HCT116 (cell line): ENCODE measurements at regions not wholly inside any gene's neighbourhood (a gene's known extent, or its start where the extent isn't known, plus 50 kb on each side); places are given as distances from the start of the nearest gene placed in this dataset.

ENCODE experiments used
- ATAC-seq: fragments of 200-7000 bp; cut with Tn5 transposase; 2 replicates; pipeline ENCODE4 v1.9.1; 2020; ENCODE audit warnings: mild to moderate bottlenecking, moderate library complexity
- BruUV-seq: library from RNA; stranded (reverse); fragments of 400-500 nt; replicated peaks from 2 replicates; lab custom pipeline; 2021; lab: Mats Ljungman, UMichigan
- CTCF ChIA-PET: fragments of 300-600 bp; sonication (Branson Sonifier 250); formaldehyde crosslinking; loops from one replicate; lab custom pipeline; 2021; ENCODE audit warnings: antibody characterized with exemption; lab: Charles Lee
- POLR2A ChIA-PET: fragments of 300-600, 350-600 bp; sonication (Branson Sonifier 250); formaldehyde crosslinking; loops from one replicate; lab custom pipeline; 2021; ENCODE audit warnings: antibody characterized with exemption; lab: Charles Lee
- RAD21 ChIA-PET, 2 experiments: fragments of 300-600 bp; sonication (Branson Sonifier 250); formaldehyde crosslinking; loops; one replicate each; lab custom pipeline; 2023; ENCODE audit warnings: low total read pairs in 2 of 2; ENCODE audit not compliant: uncharacterized antibody in 2 of 2, unreplicated experiment in 2 of 2, low non-redundant PET in 1 of 2; lab: Charles Lee
- DNase-seq: peaks from one replicate; pipeline ENCODE4 v3.0.0-alpha.2; 2010; ENCODE audit warnings: low read depth, low spot score
- H2AFZ ChIP-seq: fragments of 200-600 bp; shearing (Covaris generic), sonication (generic); 2 replicates; pipeline ENCODE4 v1.6.1; 2017; ENCODE audit warnings: low read depth, mixed run types, mixed read lengths, antibody characterized with exemption, low read length; ENCODE audit not compliant: poor library complexity, severe bottlenecking
- H3K27ac ChIP-seq: 2 replicates; pipeline ENCODE4 v1.5.1; 2012; ENCODE audit warnings: low read depth, low read length
- H3K27me3 ChIP-seq: fragments of 200-600 bp; sonication (generic); 2 replicates; pipeline ENCODE4 v1.6.1; 2016; ENCODE audit warnings: mixed run types, low read length, mixed read lengths; ENCODE audit not compliant: insufficient read depth
- H3K36me3 ChIP-seq, 2 experiments: fragments of 200-500 bp in 1 of 2; fragments of 200-600 bp in 1 of 2; sonication (Bioruptor generic) in 1 of 2; sonication (generic) in 1 of 2; 2 replicates each; pipeline versions ENCODE4 v1.5.1 to v1.6.1; 2014 to 2016; ENCODE audit warnings: low read length in 2 of 2, inconsistent platforms in 1 of 2, mixed read lengths in 1 of 2, mixed run types in 1 of 2; ENCODE audit not compliant: insufficient read depth in 2 of 2, control insufficient read depth in 1 of 2
- H3K4me1 ChIP-seq, 2 experiments: fragments of 200-600 bp in 1 of 2; sonication (generic) in 1 of 2; 2 replicates each; pipeline versions ENCODE4 v1.5.1 to v1.6.1; 2012 to 2017; ENCODE audit warnings: low read length in 2 of 2, inconsistent platforms in 1 of 2, mild to moderate bottlenecking in 1 of 2, mixed read lengths in 1 of 2, mixed run types in 1 of 2, moderate library complexity in 1 of 2; ENCODE audit not compliant: insufficient read depth in 2 of 2, control insufficient read depth in 1 of 2
- H3K4me2 ChIP-seq: fragments of 200-600 bp; sonication (generic); 2 replicates; pipeline ENCODE4 v1.6.1; 2017; ENCODE audit warnings: mixed run types, low read length, mixed read lengths
- H3K4me3 ChIP-seq, 2 experiments: fragments of 200-600 bp in 1 of 2; sonication (generic) in 1 of 2; replicated peaks in 1 of 2; 2 replicates each; pipeline ENCODE4 v1.5.1; 2011 to 2016; ENCODE audit warnings: low read length in 2 of 2, control low read depth in 1 of 2, low read depth in 1 of 2, mild to moderate bottlenecking in 1 of 2, mixed read lengths in 1 of 2, mixed run types in 1 of 2
- H3K79me2 ChIP-seq: fragments of 200-600 bp; sonication (generic); 2 replicates; pipeline ENCODE4 v1.6.1; 2017; ENCODE audit warnings: mild to moderate bottlenecking, mixed run types, low read length, moderate library complexity, mixed read lengths; ENCODE audit not compliant: insufficient read depth
- H3K9ac ChIP-seq: fragments of 200-600 bp; sonication (generic); 2 replicates; pipeline ENCODE4 v1.6.1; 2016; ENCODE audit warnings: low read length, mixed read lengths
- H3K9me2 ChIP-seq: fragments of 200-600 bp; sonication (generic), shearing (Covaris generic); 2 replicates; pipeline ENCODE4 v1.6.1; 2017; ENCODE audit warnings: mixed run types, mild to moderate bottlenecking, moderate library complexity; ENCODE audit not compliant: insufficient read depth
- H3K9me3 ChIP-seq, 2 experiments: fragments of 200-500 bp in 1 of 2; fragments of 200-600 bp in 1 of 2; sonication (Bioruptor generic) in 1 of 2; sonication (generic) in 1 of 2; 2 replicates each; pipeline ENCODE4 v1.6.1; 2014 to 2017; ENCODE audit warnings: low read length in 2 of 2, mixed read lengths in 2 of 2, inconsistent platforms in 1 of 2, low read depth in 1 of 2, mild to moderate bottlenecking in 1 of 2, mixed run types in 1 of 2, moderate library complexity in 1 of 2; ENCODE audit not compliant: control insufficient read depth in 1 of 2, insufficient read depth in 1 of 2
- H4K20me1 ChIP-seq: fragments of 200-600 bp; sonication (generic), shearing (Covaris generic); 2 replicates; pipeline ENCODE4 v1.6.1; 2017; ENCODE audit warnings: mixed run types, mild to moderate bottlenecking, moderate library complexity; ENCODE audit not compliant: insufficient read depth
- ATF3 ChIP-seq: IDR thresholded peaks from 2 replicates; pipeline ENCODE4 v1.6.1; 2012
- CBX3 ChIP-seq: IDR thresholded peaks from 2 replicates; pipeline ENCODE4 v1.6.1; 2012; ENCODE audit warnings: low read depth
- CEBPB ChIP-seq: IDR thresholded peaks from 2 replicates; pipeline ENCODE4 v1.6.1; 2012; ENCODE audit warnings: low read depth
- CTCF ChIP-seq, 3 experiments: fragments of 200-600 bp in 1 of 3; sonication (generic) in 1 of 3; IDR thresholded peaks in 2 of 3; conservative IDR thresholded peaks in 1 of 3; 2 replicates each; pipeline ENCODE4 v1.5.1; 2012 to 2017; ENCODE audit warnings: low read depth in 2 of 3, low read length in 2 of 3, antibody characterized with exemption in 1 of 3, borderline replicate concordance in 1 of 3, control low read depth in 1 of 3, mild to moderate bottlenecking in 1 of 3, mixed read lengths in 1 of 3, mixed run types in 1 of 3, moderate library complexity in 1 of 3; ENCODE audit not compliant: insufficient read depth in 1 of 3
- EGR1 ChIP-seq: IDR thresholded peaks from 2 replicates; pipeline ENCODE4 v1.6.1; 2012; ENCODE audit warnings: low read depth
- ELF1 ChIP-seq: IDR thresholded peaks from 2 replicates; pipeline ENCODE4 v1.6.1; 2012; ENCODE audit warnings: low read depth, borderline replicate concordance
- EZH2 ChIP-seq: fragments of 200-600 bp; sonication (generic); IDR thresholded peaks from 2 replicates; pipeline ENCODE4 v1.6.1; 2017; ENCODE audit warnings: antibody characterized with exemption, mixed run types
- EZH2phosphoT487 ChIP-seq: fragments of 200-600 bp; IDR thresholded peaks from 2 replicates; pipeline ENCODE4 v1.6.1; 2018; ENCODE audit warnings: antibody characterized with exemption, borderline replicate concordance
- JUND ChIP-seq: IDR thresholded peaks from 2 replicates; pipeline ENCODE4 v1.6.1; 2012
- POLR2A ChIP-seq: IDR thresholded peaks from 2 replicates; pipeline ENCODE4 v1.7.0; 2011; ENCODE audit warnings: borderline replicate concordance; ENCODE audit not compliant: insufficient read depth, insufficient read length; ENCODE audit errors: extremely low read depth
- POLR2AphosphoS5 ChIP-seq: IDR thresholded peaks from 2 replicates; pipeline ENCODE4 v1.6.1; 2011; ENCODE audit warnings: mild to moderate bottlenecking, low read depth, low read length, moderate library complexity
- RAD21 ChIP-seq: IDR thresholded peaks from 2 replicates; pipeline ENCODE4 v1.6.1; 2012; ENCODE audit warnings: low read depth, mild to moderate bottlenecking
- SIN3A ChIP-seq: IDR thresholded peaks from 2 replicates; pipeline ENCODE4 v1.6.1; 2012; ENCODE audit warnings: low read depth
- intact Hi-C: fragments of 100-400 bp; cut with micrococcal nuclease; formaldehyde crosslinking; loops from 2 replicates; pipeline ENCODE4 v1.10.0; 2022
- TF ChIP-seq, protein P1 (sequence below): IDR thresholded peaks from 2 replicates; pipeline ENCODE4 v1.6.1; 2012

- CTCF ChIA-PET, result no interaction called here
- H3K4me2 ChIP-seq, result no peak overlapping the region
- no peaks in the 10 kb centered on the region for H3K9me2 ChIP-seq
- POLR2A ChIA-PET, result no interaction called here
- intact Hi-C loops, result no loop called here
- no peaks in the 10 kb centered on the region for H3K27me3 ChIP-seq
- H3K9me3 ChIP-seq, result peaks cover 8 to 27% of the 10 kb centered on the region in 2 experiments; a peak in 2 of 4 replicates
- no peak for ATAC-seq
- no peaks in the 10 kb centered on the region for H3K4me1 ChIP-seq
- no peak overlapping the region for H3K9ac ChIP-seq
- TF ChIP-seq, protein P1, sequence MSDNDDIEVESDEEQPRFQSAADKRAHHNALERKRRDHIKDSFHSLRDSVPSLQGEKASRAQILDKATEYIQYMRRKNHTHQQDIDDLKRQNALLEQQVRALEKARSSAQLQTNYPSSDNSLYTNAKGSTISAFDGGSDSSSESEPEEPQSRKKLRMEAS, result no peak
- TF ChIP-seq POLR2AphosphoS5 (no peak), POLR2A (no peak), EGR1 (no peak), EZH2 (no peak), ELF1 (no peak), ATF3 (no peak), JUND (no peak), RAD21 (no peak), CBX3 (no peak), CEBPB (no peak), CTCF (IDR thresholded peaks at IDR 0.05 in 2 of 3, conservative IDR thresholded peaks at IDR 0.05 in 1 of 3; ENCODE audit: borderline replicate concordance in 1 of 3, insufficient read depth in 1 of 3, low read depth in 2 of 3, low read length in 2 of 3) (no peak), SIN3A (no peak), EZH2phosphoT487 (no peak)
- no peak overlapping the region for H3K27ac ChIP-seq
- H2AFZ ChIP-seq, result no peak overlapping the region
- no peaks in the 10 kb centered on the region for H3K79me2 ChIP-seq
- BruUV-seq, result no TSS peak
- no peaks in the 10 kb centered on the region for H4K20me1 ChIP-seq
- H3K36me3 ChIP-seq, result no peaks in the 10 kb centered on the region
- DNase-seq, result no peak
- RAD21 ChIA-PET, result no interaction called here
- no peak overlapping the region for H3K4me3 ChIP-seq
Measured at GRCh38 chr4:66893807-66894206, 651.5 kb downstream of the CENPC start.
